Heart right ventricle (tissue), 16 donors: ENCODE measurements at regions not wholly inside any gene's neighbourhood (a gene's known extent, or its start where the extent isn't known, plus 50 kb on each side); places are given as distances from the start of the nearest gene placed in this dataset.
"Not testable (repeated sequence)": the region's sequence is repeated elsewhere in the genome, so short reads cannot be mapped to it uniquely, and the experiment has no call there.

Source experiments
- ATAC-seq, 8 donors: fragments of 200-7000 bp; cut with Tn5 transposase; one replicate each; pipeline ENCODE4 v1.9.1; 2020; ENCODE audit warnings: mild to moderate bottlenecking in 8 of 8, moderate library complexity in 8 of 8, moderate number of reproducible peaks in 1 of 8
- DNase-seq, 2 donors: peaks; one replicate each; pipeline ENCODE4 v3.0.0-alpha.2; 2020
- H3K27ac ChIP-seq, 10 donors: fragments of 200-600 bp; sonication (generic) in 2 of 10; one replicate each; pipeline versions ENCODE4 v1.5.0 to v1.8.0; 2020 to 2022; ENCODE audit warnings: mild to moderate bottlenecking in 3 of 10
- H3K27me3 ChIP-seq, 7 donors: fragments of 200-600 bp; one replicate each; pipeline ENCODE4 v1.8.0; 2021 to 2022; ENCODE audit warnings: mild to moderate bottlenecking in 2 of 7
- H3K36me3 ChIP-seq, 9 donors: fragments of 200-600 bp; sonication (generic) in 1 of 9; one replicate each; pipeline versions ENCODE4 v1.5.0 to v1.8.0; 2020 to 2022; ENCODE audit warnings: mild to moderate bottlenecking in 2 of 9
- H3K4me1 ChIP-seq, 9 donors: fragments of 200-600 bp; sonication (generic) in 1 of 9; one replicate each; pipeline versions ENCODE4 v1.5.0 to v1.8.0; 2020 to 2022; ENCODE audit warnings: mild to moderate bottlenecking in 4 of 9
- H3K4me3 ChIP-seq, 10 donors: fragments of 200-600 bp; sonication (generic) in 2 of 10; one replicate each; pipeline versions ENCODE4 v1.5.0 to v1.8.0; 2020 to 2022; ENCODE audit warnings: mild to moderate bottlenecking in 7 of 10, moderate library complexity in 2 of 10
- H3K9me3 ChIP-seq, 11 donors: fragments of 200-600 bp in 10 of 11; sonication (generic) in 2 of 11; one replicate each; pipeline versions ENCODE4 v1.5.0 to v1.8.0; 2013 to 2022; ENCODE audit warnings: mild to moderate bottlenecking in 2 of 11, control low read depth in 1 of 11, moderate library complexity in 1 of 11
- WGBS, 2 donors: extraction: QIAGEN DNeasy Blood & Tissue Kit; methylation state at CpG; one replicate each; pipeline ENCODE4 v1.1.7; 2013; ENCODE audit warnings: inconsistent platforms in 1 of 2; 5-methylcytosine and 5-hydroxymethylcytosine counted together
- intact Hi-C, 10 donors: fragments of 100-400 bp; cut with DNase I; formaldehyde crosslinking; loops; one replicate each; pipeline versions ENCODE4 v1.11.1 to v1.14.2; 2022
- TF ChIP-seq, protein P1 (sequence below), 9 donors: fragments of 200-600 bp; sonication (generic) in 2 of 9; IDR thresholded peaks; one replicate each; pipeline versions ENCODE4 v1.5.0 to v1.8.0; 2021 to 2022; ENCODE audit warnings: antibody characterized with exemption in 9 of 9, mild to moderate bottlenecking in 5 of 9, moderate library complexity in 1 of 9
- donor health status: Arrhythmogenic right ventricular cardiomyopathy.
- donor health status: ischemic (EF 13 %, LVEDD 7.1; RV severe dilation, severe dysfunction).
- donor health status: healthy with polysubstance abuse.
- donor health status: DM: no; HTN: yes; CAD: no.
- donor health status: DM: no; HTN: no; CAD: no.
- donor health status: ischemic (EF 25% LVEDD 6.9; RV normal size, moderate dysfunction).
- donor health status: ischemic (EF 25% LVEDD 5.7; RV mildly dilated, moderate dysfunction).
- donor health status: healthy.
- donor health status: DM: yes; HTN: yes; CAD: no.
- donor health status: Ischemic cardiomyopathy.
- donor health status: ischemic (EF 35%, LVEDD 5.7; RV mildly dilated, moderate dysfunction).
- donor health status: nonischemic (EF 11% LVEDD 7.7; RV severe dilation, severe dysfunction).
- donor health status: DM: yes; HTN: yes; CAD: no.
- donor health status: PGD.
- donor health status: ischemic (EF 29% LVEDD 5.4; RV normal size, mild dysfunction).
- donor health status: nonischemic (EF 23%, LVEDD 6.1; RV moderate dilation, normal function).

DNA sequence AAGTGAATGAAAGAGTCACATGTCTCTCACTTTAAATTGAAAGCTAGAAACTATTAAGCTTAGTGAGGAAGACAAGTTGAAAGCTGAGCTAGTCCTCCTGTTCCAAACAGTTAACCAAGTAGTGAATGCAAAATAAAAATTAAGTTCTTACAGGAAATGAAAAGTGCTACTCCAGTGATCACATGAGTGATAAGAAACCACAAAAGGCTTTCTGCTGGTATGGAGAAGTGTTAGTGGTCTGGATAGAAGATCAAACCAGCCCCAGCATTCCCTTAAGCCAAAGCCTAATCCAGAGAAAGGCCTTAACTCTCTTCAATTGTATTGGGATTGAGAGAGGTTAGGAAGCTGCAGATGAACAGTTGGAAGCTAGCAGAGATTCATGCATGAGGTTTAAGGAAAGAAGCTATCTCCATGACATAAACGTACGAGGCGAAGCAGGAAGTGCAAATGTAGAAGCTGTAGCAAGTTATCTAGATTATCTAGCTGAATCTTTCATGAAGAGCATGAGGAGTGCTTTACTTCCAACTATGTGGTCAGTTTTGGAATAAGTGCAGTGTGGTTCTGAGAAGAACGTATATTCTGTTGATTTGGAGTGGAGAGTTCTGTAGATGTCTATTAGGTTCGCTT lies 261.6 kb downstream of the MDFIC start:
- intact Hi-C loops, result no loop called here
- Histone ChIP-seq H3K27ac (no peak overlapping the region), H3K27me3 (no peaks in the 10 kb centered on the region), H3K4me1 (peaks cover 0 to 6% (median 0%) of the 10 kb centered on the region in 9 donors), H3K4me3 (no peak overlapping the region), H3K36me3 (no peaks in the 10 kb centered on the region), H3K9me3 (no peaks in the 10 kb centered on the region)
- WGBS, 2 donors, result 82 to 86% methylated on average over 5 of the region's 5 CpGs
- ATAC-seq (no peak), DNase-seq (no peak)
- TF ChIP-seq, protein P1, sequence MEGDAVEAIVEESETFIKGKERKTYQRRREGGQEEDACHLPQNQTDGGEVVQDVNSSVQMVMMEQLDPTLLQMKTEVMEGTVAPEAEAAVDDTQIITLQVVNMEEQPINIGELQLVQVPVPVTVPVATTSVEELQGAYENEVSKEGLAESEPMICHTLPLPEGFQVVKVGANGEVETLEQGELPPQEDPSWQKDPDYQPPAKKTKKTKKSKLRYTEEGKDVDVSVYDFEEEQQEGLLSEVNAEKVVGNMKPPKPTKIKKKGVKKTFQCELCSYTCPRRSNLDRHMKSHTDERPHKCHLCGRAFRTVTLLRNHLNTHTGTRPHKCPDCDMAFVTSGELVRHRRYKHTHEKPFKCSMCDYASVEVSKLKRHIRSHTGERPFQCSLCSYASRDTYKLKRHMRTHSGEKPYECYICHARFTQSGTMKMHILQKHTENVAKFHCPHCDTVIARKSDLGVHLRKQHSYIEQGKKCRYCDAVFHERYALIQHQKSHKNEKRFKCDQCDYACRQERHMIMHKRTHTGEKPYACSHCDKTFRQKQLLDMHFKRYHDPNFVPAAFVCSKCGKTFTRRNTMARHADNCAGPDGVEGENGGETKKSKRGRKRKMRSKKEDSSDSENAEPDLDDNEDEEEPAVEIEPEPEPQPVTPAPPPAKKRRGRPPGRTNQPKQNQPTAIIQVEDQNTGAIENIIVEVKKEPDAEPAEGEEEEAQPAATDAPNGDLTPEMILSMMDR (IDR thresholded peaks at IDR 0.05), result no peak

DNA sequence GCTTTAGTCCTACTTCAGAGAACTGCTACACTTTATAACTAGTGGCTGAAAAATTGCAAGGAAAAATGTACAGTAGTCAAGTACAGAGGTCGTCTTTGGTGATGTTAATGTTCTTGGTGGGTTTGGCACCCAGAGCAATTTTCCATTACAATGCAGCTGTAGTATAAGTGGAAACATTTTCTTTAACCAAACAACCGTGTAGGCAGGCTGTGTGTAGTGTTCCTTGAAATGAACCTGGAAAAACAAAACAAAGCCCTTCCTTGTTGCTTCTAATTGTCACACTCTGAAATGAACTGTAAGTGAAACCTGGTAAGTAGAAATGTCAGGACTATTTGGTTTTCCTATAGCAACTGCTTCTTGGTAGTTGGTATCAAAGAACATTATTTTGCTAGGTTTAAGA lies 256.9 kb downstream of the MDFIC start:
- WGBS, 2 donors, result 16 to 17% methylated on average over 2 of the region's 2 CpGs
- Histone ChIP-seq H3K27ac (no peak overlapping the region), H3K4me1 (peaks cover 0 to 9% (median 0%) of the 10 kb centered on the region in 9 donors), H3K36me3 (no peaks in the 10 kb centered on the region), H3K9me3 (no peaks in the 10 kb centered on the region), H3K27me3 (no peaks in the 10 kb centered on the region), H3K4me3 (no peak overlapping the region)
- intact Hi-C loops, result no loop called here
- DNase-seq (no peak), ATAC-seq (no peak)
- TF ChIP-seq, protein P1 (IDR thresholded peaks at IDR 0.05), result no peak

DNA sequence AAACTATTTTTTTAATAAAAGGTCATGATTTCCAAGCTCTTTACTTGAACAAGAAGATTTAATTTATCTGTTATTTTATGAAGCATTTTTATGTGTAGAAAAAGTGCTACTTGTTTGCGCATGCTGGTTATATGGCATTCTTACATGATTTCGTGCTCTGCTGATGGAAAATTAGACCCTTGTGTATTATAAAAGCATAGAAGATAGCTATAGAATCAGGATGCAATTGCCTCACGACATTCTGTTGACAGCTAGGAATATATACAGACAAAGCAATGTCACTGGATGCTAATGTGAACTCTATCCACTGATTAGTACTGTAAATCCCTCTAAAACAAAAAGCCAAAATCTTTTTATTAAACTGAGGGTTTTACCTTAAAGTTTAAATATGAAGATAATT lies 255.9 kb downstream of the MDFIC start:
- no peak overlapping the region for H3K4me3 ChIP-seq
- TF ChIP-seq, protein P1 (IDR thresholded peaks at IDR 0.05), result no peak
- no peaks in the 10 kb centered on the region for H3K9me3 ChIP-seq
- DNase-seq, result no peak
- ATAC-seq, result no peak
- no peaks in the 10 kb centered on the region for H3K27me3 ChIP-seq
- intact Hi-C loops, result no loop called here
- 76 to 83% methylated on average over 3 of the region's 3 CpGs for WGBS, 2 donors
- peaks cover 0 to 9% (median 0%) of the 10 kb centered on the region in 9 donors for H3K4me1 ChIP-seq
- no peak overlapping the region for H3K27ac ChIP-seq
- no peaks in the 10 kb centered on the region for H3K36me3 ChIP-seq

DNA sequence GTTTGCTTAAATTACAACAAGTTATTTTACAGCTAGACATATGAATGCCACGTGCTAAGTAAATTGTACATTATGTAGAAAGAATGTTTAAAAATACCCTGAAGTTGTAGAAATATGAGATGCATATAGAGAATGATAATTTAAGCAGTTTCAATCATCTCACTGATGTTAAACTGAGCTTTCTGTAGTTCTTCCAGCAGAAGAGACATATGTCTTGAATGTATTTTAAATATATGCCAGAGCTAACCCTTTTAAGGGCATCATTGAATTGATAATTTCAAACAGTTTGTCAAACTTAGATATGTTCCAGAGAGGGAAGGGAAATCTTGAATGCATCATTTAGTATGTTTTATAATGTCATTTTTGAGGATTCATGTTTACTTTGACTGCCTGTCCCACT lies 255.2 kb downstream of the MDFIC start:
- no peaks in the 10 kb centered on the region for H3K9me3 ChIP-seq
- no peaks in the 10 kb centered on the region for H3K36me3 ChIP-seq
- no peak overlapping the region for H3K27ac ChIP-seq
- H3K4me3 ChIP-seq, result no peak overlapping the region
- H3K4me1 ChIP-seq, result peaks cover 0 to 9% (median 0%) of the 10 kb centered on the region in 9 donors
- DNase-seq (no peak), ATAC-seq (no peak)
- intact Hi-C loops, result no loop called here
- H3K27me3 ChIP-seq, result no peaks in the 10 kb centered on the region
- 73 to 75% methylated on average over 1 of the region's 1 CpG for WGBS, 2 donors
- TF ChIP-seq, protein P1 (IDR thresholded peaks at IDR 0.05), result no peak

DNA sequence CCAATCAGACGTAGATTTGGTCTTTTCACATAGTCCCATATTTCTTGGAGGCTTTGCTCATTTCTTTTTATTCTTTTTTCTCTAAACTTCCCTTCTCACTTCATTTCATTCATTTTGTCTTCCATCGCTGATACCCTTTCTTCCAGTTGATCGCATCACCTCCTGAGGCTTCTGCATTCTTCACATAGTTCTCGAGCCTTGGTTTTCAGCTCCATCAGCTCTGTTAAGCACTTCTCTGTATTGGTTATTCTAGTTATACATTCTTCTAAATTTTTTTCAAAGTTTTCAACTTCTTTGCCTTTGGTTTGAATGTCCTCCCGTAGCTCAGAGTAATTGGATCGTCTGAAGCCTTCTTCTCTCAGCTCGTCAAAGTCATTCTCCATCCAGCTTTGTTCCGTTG lies 250.5 kb downstream of the MDFIC start:
- H3K27ac ChIP-seq, intact Hi-C loops, ATAC-seq, H3K4me1 ChIP-seq, H3K4me3 ChIP-seq, H3K27me3 ChIP-seq, H3K36me3 ChIP-seq, DNase-seq: not testable (repeated sequence)
- peaks cover 0 to 10% (median 0%) of the 10 kb centered on the region in 11 donors for H3K9me3 ChIP-seq
- 90 to 91% methylated on average over 4 to 6 of the region's 8 CpGs for WGBS, 2 donors
